ENCODE measurements at regions not wholly inside any gene's neighbourhood (a gene's known extent, or its start where the extent isn't known, plus 50 kb on each side); places are given as distances from the start of the nearest gene placed in this dataset.

GRCh38 chr4:24734511-24734910 is 60.9 kb upstream of the SOD3 start:
- DNase-seq (ENCODE audit: low read depth, low spot score) = no peak
- in situ Hi-C loops (cut with HindIII; ENCODE audit: low sequenced_read_pairs) = no loop called here
- TF ChIP-seq CTCF (IDR thresholded peaks at IDR 0.05; ENCODE audit: low read depth, low read length) = no peak
- H3K4me3 ChIP-seq (ENCODE audit: low read depth, low read length) = no peak overlapping the region

- in situ Hi-C loops (cut with HindIII; ENCODE audit: low sequenced_read_pairs) = no loop called here
- no peak for DNase-seq (ENCODE audit: low read depth, low spot score)
- H3K4me3 ChIP-seq (ENCODE audit: low read depth, low read length) = no peak overlapping the region
- TF ChIP-seq CTCF (IDR thresholded peaks at IDR 0.05; ENCODE audit: low read depth, low read length) = peak; percentile 43
Observed at GRCh38 chr4:24736066-24736465, 59.3 kb upstream of the SOD3 start.

- no peak for DNase-seq (ENCODE audit: low read depth, low spot score)
- in situ Hi-C loops (cut with HindIII; ENCODE audit: low sequenced_read_pairs) = no loop called here
- no peak for TF ChIP-seq CTCF (IDR thresholded peaks at IDR 0.05; ENCODE audit: low read depth, low read length)
- no peak overlapping the region for H3K4me3 ChIP-seq (ENCODE audit: low read depth, low read length)
Observed at GRCh38 chr4:24741910-24742309, 53.5 kb upstream of the SOD3 start.

- no peak for DNase-seq (ENCODE audit: low read depth, low spot score)
- no peak for TF ChIP-seq CTCF (IDR thresholded peaks at IDR 0.05; ENCODE audit: low read depth, low read length)
- H3K4me3 ChIP-seq (ENCODE audit: low read depth, low read length) = no peak overlapping the region
- in situ Hi-C loops (cut with HindIII; ENCODE audit: low sequenced_read_pairs) = no loop called here
Observed at GRCh38 chr4:24742335-24742734, 53.0 kb upstream of the SOD3 start.

GRCh38 chr4:24742773-24743172 is 52.6 kb upstream of the SOD3 start:
- H3K4me3 ChIP-seq (ENCODE audit: low read depth, low read length) = no peak overlapping the region
- in situ Hi-C loops (cut with HindIII; ENCODE audit: low sequenced_read_pairs) = no loop called here
- no peak for DNase-seq (ENCODE audit: low read depth, low spot score)
- TF ChIP-seq CTCF (IDR thresholded peaks at IDR 0.05; ENCODE audit: low read depth, low read length) = no peak

GRCh38 chr4:24743206-24743605 is 52.2 kb upstream of the SOD3 start:
- no peak for DNase-seq (ENCODE audit: low read depth, low spot score)
- H3K4me3 ChIP-seq (ENCODE audit: low read depth, low read length) = no peak overlapping the region
- in situ Hi-C loops (cut with HindIII; ENCODE audit: low sequenced_read_pairs) = no loop called here
- no peak for TF ChIP-seq CTCF (IDR thresholded peaks at IDR 0.05; ENCODE audit: low read depth, low read length)

GRCh38 chr4:24743927-24744326 is 51.4 kb upstream of the SOD3 start:
- in situ Hi-C loops (cut with HindIII; ENCODE audit: low sequenced_read_pairs) = no loop called here
- no peak overlapping the region for H3K4me3 ChIP-seq (ENCODE audit: low read depth, low read length)
- no peak for TF ChIP-seq CTCF (IDR thresholded peaks at IDR 0.05; ENCODE audit: low read depth, low read length)
- peak; percentile 8 for DNase-seq (ENCODE audit: low read depth, low spot score)
